IMR-90 (cell line): ENCODE measurements at regions not wholly inside any gene's neighbourhood (a gene's known extent, or its start where the extent isn't known, plus 50 kb on each side); places are given as distances from the start of the nearest gene placed in this dataset.

Experiments used
- ATAC-seq: fragments of 200-7000 bp; cut with Tn5 transposase; 2 replicates; pipeline ENCODE4 v1.9.1; 2020; ENCODE audit warnings: low read depth, mild to moderate bottlenecking, moderate library complexity
- BruUV-seq: library from RNA; stranded (reverse); fragments of 400-500 nt; replicated peaks from 2 replicates; lab custom pipeline; 2021; lab: Mats Ljungman, UMichigan
- CTCF ChIA-PET: fragments of 300-600 bp; formaldehyde crosslinking; extraction: SDS; loops from one replicate; lab custom pipeline; 2021; ENCODE audit warnings: antibody characterized with exemption; lab: Yijun Ruan, JAX
- POLR2A ChIA-PET: fragments of 300-600 bp; sonication (Branson Sonifier 250); formaldehyde crosslinking; loops from one replicate; lab custom pipeline; 2022; ENCODE audit warnings: antibody characterized with exemption; ENCODE audit not compliant: unreplicated experiment; lab: Charles Lee
- DNase-seq: peaks from one replicate; pipeline ENCODE4 v3.0.0; 2013
- H2AFZ ChIP-seq: replicated peaks from 2 replicates; pipeline ENCODE3; 2013; ENCODE audit warnings: low read length, mild to moderate bottlenecking; ENCODE audit not compliant: poor library complexity
- H2AK5ac ChIP-seq: 2 replicates; pipeline ENCODE4 v1.6.1; 2013; ENCODE audit warnings: low read depth, low read length, inconsistent platforms
- H2AK9ac ChIP-seq: replicated peaks from 2 replicates; pipeline ENCODE3; 2013; ENCODE audit warnings: mild to moderate bottlenecking, low read depth, low read length, moderate library complexity; ENCODE audit not compliant: poor library complexity
- H2BK120ac ChIP-seq: 2 replicates; pipeline ENCODE4 v1.6.1; 2013; ENCODE audit warnings: low read depth, low read length, inconsistent platforms
- H2BK15ac ChIP-seq: 3 replicates; pipeline ENCODE4 v1.6.1; 2013; ENCODE audit warnings: low read depth, low read length, inconsistent platforms
- H2BK20ac ChIP-seq: 2 replicates; pipeline ENCODE4 v1.6.1; 2013; ENCODE audit warnings: low read depth, mild to moderate bottlenecking, inconsistent platforms, low read length, moderate library complexity
- H2BK5ac ChIP-seq: 2 replicates; pipeline ENCODE4 v1.6.1; 2013; ENCODE audit warnings: mild to moderate bottlenecking, low read depth, low read length, inconsistent platforms; ENCODE audit not compliant: poor library complexity, severe bottlenecking
- H3K14ac ChIP-seq: replicated peaks from 2 replicates; pipeline ENCODE4 v1.6.1; 2013; ENCODE audit warnings: low read depth, low read length, inconsistent platforms
- H3K18ac ChIP-seq: 2 replicates; pipeline ENCODE4 v1.6.1; 2013; ENCODE audit warnings: low read depth, low read length, control low read depth
- H3K23ac ChIP-seq: 2 replicates; pipeline ENCODE4 v1.6.1; 2013; ENCODE audit warnings: low read depth, low read length, inconsistent platforms
- H3K27ac ChIP-seq: 2 replicates; pipeline ENCODE4 v1.5.1; 2013; ENCODE audit warnings: mild to moderate bottlenecking, control low read depth, low read length; ENCODE audit not compliant: insufficient read depth
- H3K27me3 ChIP-seq: 2 replicates; pipeline ENCODE4 v1.6.1; 2013; ENCODE audit warnings: low read length; ENCODE audit not compliant: control insufficient read depth, insufficient read depth
- H3K36me3 ChIP-seq: 2 replicates; pipeline ENCODE4 v1.6.1; 2013; ENCODE audit warnings: low read length, mixed read lengths; ENCODE audit not compliant: control insufficient read depth, insufficient read depth
- H3K4ac ChIP-seq: 2 replicates; pipeline ENCODE4 v1.6.1; 2013; ENCODE audit warnings: low read depth, low read length, inconsistent platforms
- H3K4me1 ChIP-seq: 2 replicates; pipeline ENCODE4 v1.6.1; 2013; ENCODE audit warnings: low read length, mixed read lengths; ENCODE audit not compliant: control insufficient read depth, insufficient read depth
- H3K4me2 ChIP-seq: 2 replicates; pipeline ENCODE4 v1.6.1; 2013; ENCODE audit warnings: low read depth, mild to moderate bottlenecking, control low read depth, low read length, moderate library complexity
- H3K4me3 ChIP-seq: 2 replicates; pipeline ENCODE4 v1.5.1; 2013; ENCODE audit warnings: low read depth, mild to moderate bottlenecking, control low read depth, low read length, moderate library complexity; ENCODE audit not compliant: insufficient read depth
- H3K56ac ChIP-seq: 2 replicates; pipeline ENCODE4 v1.6.1; 2013; ENCODE audit warnings: low read length, inconsistent platforms; ENCODE audit not compliant: insufficient read depth; ENCODE audit errors: extremely low read depth
- H3K79me1 ChIP-seq, 2 experiments: 2 replicates each; pipeline ENCODE4 v1.6.1; 2013; ENCODE audit warnings: low read length in 2 of 2, inconsistent platforms in 1 of 2, low read depth in 1 of 2
- H3K9ac ChIP-seq: 2 replicates; pipeline ENCODE4 v1.6.1; 2013; ENCODE audit warnings: low read depth, low read length, control low read depth
- H3K9me1 ChIP-seq: 2 replicates; pipeline ENCODE4 v1.6.1; 2013; ENCODE audit warnings: low read length, inconsistent platforms; ENCODE audit not compliant: insufficient read depth
- H3K9me3 ChIP-seq: 2 replicates; pipeline ENCODE4 v1.6.1; 2013; ENCODE audit warnings: low read length; ENCODE audit not compliant: control insufficient read depth, insufficient read depth
- H4K20me1 ChIP-seq: 2 replicates; pipeline ENCODE4 v1.6.1; 2013; ENCODE audit warnings: low read length, inconsistent platforms; ENCODE audit not compliant: insufficient read depth
- H4K5ac ChIP-seq: 2 replicates; pipeline ENCODE4 v1.6.1; 2013; ENCODE audit warnings: mild to moderate bottlenecking, low read depth, low read length, control low read depth
- H4K8ac ChIP-seq, 2 experiments: 2 replicates each; pipeline ENCODE4 v1.6.1; 2013; ENCODE audit warnings: low read depth in 2 of 2, low read length in 2 of 2, control low read depth in 1 of 2, inconsistent platforms in 1 of 2
- H4K91ac ChIP-seq: 2 replicates; pipeline ENCODE4 v1.6.1; 2013; ENCODE audit warnings: low read depth, low read length, inconsistent platforms; ENCODE audit not compliant: insufficient read depth
- BHLHE40 ChIP-seq: fragments of 150-350 bp; IDR thresholded peaks from 2 replicates; pipeline ENCODE4 v1.6.1; 2016; ENCODE audit warnings: mild to moderate bottlenecking, low read depth, low read length
- CEBPB ChIP-seq: IDR thresholded peaks from 2 replicates; pipeline ENCODE4 v1.6.1; 2012; ENCODE audit warnings: low read depth, low read length, improper control_type of control experiment
- CTCF ChIP-seq: conservative IDR thresholded peaks from 2 replicates; pipeline ENCODE4 v1.5.1; 2012; ENCODE audit warnings: mild to moderate bottlenecking, low read depth, low read length, improper control_type of control experiment
- FOS ChIP-seq: fragments of 150-350 bp; IDR thresholded peaks from 2 replicates; pipeline ENCODE4 v1.6.1; 2016; ENCODE audit warnings: low read depth, low read length
- MXI1 ChIP-seq: IDR thresholded peaks from 2 replicates; pipeline ENCODE4 v1.6.1; 2012; ENCODE audit warnings: low read depth, mild to moderate bottlenecking, low read length, moderate library complexity, borderline replicate concordance
- RAD21 ChIP-seq: IDR thresholded peaks from 2 replicates; pipeline ENCODE4 v1.6.1; 2012; ENCODE audit warnings: low read length, improper control_type of control experiment
- RCOR1 ChIP-seq: IDR thresholded peaks from 2 replicates; pipeline ENCODE4 v1.6.1; 2012; ENCODE audit warnings: mild to moderate bottlenecking, low read length, improper control_type of control experiment; ENCODE audit not compliant: insufficient replicate concordance
- USF2 ChIP-seq: fragments of 150-350 bp; IDR thresholded peaks from 2 replicates; pipeline ENCODE4 v1.6.1; 2017; ENCODE audit warnings: mild to moderate bottlenecking, antibody characterized with exemption, low read length, low read depth
- WGBS, 2 experiments: methylation state at CpG; one replicate each; pipeline versions ENCODE4 v1.1.5 to v1.1.7; 2013; ENCODE audit warnings: missing lambda C conversion rate in 2 of 2; ENCODE audit not compliant: insufficient read length in 1 of 2; ENCODE audit errors: extremely low coverage in 2 of 2; 5-methylcytosine and 5-hydroxymethylcytosine counted together
- dilution Hi-C: fragments of 300-500 bp; cut with HindIII; formaldehyde crosslinking; loops from one replicate; pipeline ENCODE4 v1.14.3; 2018; ENCODE audit warnings: low sequenced_read_pairs; ENCODE audit not compliant: unreplicated experiment
- in situ Hi-C: fragments of 300-500 bp; cut with MboI; formaldehyde crosslinking; loops from 3 replicates; pipeline ENCODE4 v1.14.3; 2019; ENCODE audit warnings: low sequenced_read_pairs, inconsistent platforms, mixed read lengths
- intact Hi-C: fragments of 100-400 bp; cut with micrococcal nuclease; formaldehyde crosslinking; loops from 2 replicates; pipeline ENCODE4 v1.10.0; 2022

- H3K9ac ChIP-seq: no peak overlapping the region
- H2AK5ac ChIP-seq: no peak overlapping the region
- dilution Hi-C loops (no loop called here), intact Hi-C loops (no loop called here), in situ Hi-C loops (no loop called here)
- H2AK9ac ChIP-seq: no peak overlapping the region
- H2BK15ac ChIP-seq: no peak overlapping the region
- WGBS, 2 experiments: no CpG with 5 or more reads among the region's 2 CpGs
- no peaks in the 10 kb centered on the region for H3K4me1 ChIP-seq
- no peaks in the 10 kb centered on the region for H3K36me3 ChIP-seq
- H3K79me1 ChIP-seq: no peaks in the 10 kb centered on the region
- no peaks in the 10 kb centered on the region for H3K9me1 ChIP-seq
- no peak overlapping the region for H3K14ac ChIP-seq
- H4K5ac ChIP-seq: no peak overlapping the region
- ATAC-seq (no peak), DNase-seq (no peak)
- H2AFZ ChIP-seq: no peak overlapping the region
- ChIA-PET POLR2A (no interaction called here), CTCF (no interaction called here)
- no peak overlapping the region for H3K56ac ChIP-seq
- H4K20me1 ChIP-seq: no peaks in the 10 kb centered on the region
- no peak overlapping the region for H2BK120ac ChIP-seq
- no peak overlapping the region for H3K4ac ChIP-seq
- no peak overlapping the region for H2BK5ac ChIP-seq
- no TSS peak for BruUV-seq
- no peak overlapping the region for H3K4me3 ChIP-seq
- no peak overlapping the region for H3K27ac ChIP-seq
- no peak overlapping the region for H2BK20ac ChIP-seq
- no peaks in the 10 kb centered on the region for H3K27me3 ChIP-seq
- no peak overlapping the region for H4K91ac ChIP-seq
- H3K23ac ChIP-seq: no peak overlapping the region
- no peak overlapping the region for H3K4me2 ChIP-seq
- peaks cover 12% of the 10 kb centered on the region; the same call in 1 of the 2 replicates for H3K9me3 ChIP-seq
- TF ChIP-seq FOS (no peak), RAD21 (no peak), MXI1 (no peak), RCOR1 (no peak), CTCF (no peak), BHLHE40 (no peak), CEBPB (no peak), USF2 (no peak)
- H3K18ac ChIP-seq: no peak overlapping the region
- H4K8ac ChIP-seq: no peak overlapping the region
Observed at GRCh38 chr10:64813391-64813790, 1292.2 kb downstream of the REEP3 start.
